ENCODE measurements at regions not wholly inside any gene's neighbourhood (a gene's known extent, or its start where the extent isn't known, plus 50 kb on each side); places are given as distances from the start of the nearest gene placed in this dataset.
A peak's percentile ranks its signal among the peaks of the same experiment; 100 is the strongest.
"Not testable (repeated sequence)": the region's sequence is repeated elsewhere in the genome, so short reads cannot be mapped to it uniquely, and the experiment has no call there.

DNA sequence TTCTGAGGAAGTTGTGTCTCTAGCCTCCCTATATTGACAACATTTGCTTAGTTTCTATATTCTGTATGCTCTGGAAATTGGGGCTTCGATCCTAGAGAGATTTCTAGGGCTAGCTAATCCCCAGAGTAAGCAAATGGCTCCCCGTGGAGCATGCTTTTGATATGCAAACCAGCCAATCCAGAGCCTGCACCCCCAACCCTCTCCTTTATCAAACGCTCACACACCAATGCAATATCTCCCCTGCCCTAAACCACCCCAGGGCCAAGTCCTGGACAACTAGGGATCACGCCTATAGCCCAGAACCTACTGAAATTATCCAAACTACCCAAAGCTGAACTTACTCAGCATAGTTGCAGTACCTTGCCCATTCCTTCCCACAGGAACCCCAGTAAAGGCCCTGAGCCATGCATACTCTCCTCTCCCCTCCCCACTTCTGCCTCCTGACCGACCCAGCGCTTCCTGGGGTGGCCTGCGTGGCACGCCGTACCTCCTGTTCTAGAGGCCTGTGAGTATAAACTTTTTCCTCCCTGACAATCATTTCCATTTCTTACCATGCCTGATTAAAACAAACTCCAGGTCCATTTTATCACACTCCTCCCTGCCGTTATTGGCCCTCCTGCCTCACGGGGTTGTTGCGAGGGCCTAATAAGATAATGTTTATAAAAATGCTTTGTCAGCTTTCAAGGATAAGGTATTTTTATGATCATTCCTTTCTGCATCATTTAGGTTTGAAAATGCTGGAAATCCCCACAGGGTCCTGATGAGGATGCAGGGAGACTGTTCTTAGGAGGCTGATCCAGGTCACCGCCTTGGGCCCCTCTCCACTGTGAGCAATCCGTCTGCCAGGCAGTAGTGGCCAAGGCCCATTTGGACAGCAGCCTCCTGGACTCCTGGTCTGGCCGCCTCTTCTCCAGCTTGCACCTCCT lies 102.7 kb downstream of the TENT5C start:
- no peak for DNase-seq

DNA sequence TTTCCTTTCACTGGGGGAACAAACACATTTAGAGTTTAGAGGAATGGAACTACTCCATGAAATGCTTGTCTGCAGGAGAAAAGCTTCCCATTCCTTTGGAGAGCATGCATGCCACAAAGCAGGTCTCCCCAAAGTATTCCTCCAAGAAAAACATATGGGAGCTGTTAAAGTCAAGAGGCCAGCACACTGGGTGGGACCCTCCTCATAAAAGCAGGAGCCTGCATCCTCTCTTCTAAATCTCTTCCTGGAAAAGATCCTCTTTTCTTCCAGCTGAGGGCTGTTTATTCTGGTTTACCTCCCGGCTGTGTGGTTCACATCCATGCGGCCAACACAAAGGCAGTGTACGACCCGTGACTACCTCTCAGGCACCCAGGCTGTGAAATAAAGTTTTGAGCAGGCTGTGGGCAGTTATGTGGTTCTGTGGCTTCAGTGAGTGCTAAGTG lies 103.4 kb downstream of the TENT5C start:
- no peak for DNase-seq

DNA sequence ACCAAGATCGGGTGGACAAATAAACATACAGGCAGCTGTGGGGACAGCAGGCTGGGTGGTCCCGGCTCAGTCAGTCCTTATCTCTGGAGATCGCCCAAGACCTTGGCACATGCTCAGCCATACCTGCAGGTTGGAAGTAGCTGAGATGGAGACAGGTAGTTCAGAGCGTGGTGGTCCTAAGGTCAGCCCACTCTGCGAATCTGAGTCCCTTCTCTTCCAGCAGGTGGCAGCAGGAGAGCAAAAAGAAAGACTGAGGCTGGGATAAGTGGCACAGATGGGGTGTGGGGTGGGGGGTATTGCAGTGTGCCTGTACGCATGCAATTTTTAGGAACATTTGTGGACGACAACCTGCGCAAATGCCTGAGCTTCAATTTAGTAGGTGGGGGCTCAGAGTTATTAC lies 104.9 kb downstream of the TENT5C start:
- DNase-seq, result no peak

DNA sequence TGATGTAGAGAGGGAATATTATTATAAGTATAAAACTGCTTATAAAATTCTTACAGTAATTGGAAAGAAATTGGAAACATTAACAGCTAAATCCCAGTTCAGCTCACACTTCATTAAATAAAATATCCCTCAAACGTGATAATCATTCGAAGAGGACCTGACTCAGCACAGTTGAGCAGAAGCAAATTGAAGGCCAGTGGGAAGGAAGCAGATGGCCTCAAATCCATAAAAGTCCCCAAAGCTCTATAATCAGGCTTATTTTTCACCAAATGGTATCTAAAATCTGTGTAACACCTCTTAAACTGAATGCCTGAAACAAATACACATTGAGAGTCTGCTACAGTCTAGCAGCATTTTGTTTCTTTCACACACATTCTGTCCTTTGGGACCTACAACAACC lies 106.8 kb downstream of the TENT5C start:
- DNase-seq, result no peak

DNA sequence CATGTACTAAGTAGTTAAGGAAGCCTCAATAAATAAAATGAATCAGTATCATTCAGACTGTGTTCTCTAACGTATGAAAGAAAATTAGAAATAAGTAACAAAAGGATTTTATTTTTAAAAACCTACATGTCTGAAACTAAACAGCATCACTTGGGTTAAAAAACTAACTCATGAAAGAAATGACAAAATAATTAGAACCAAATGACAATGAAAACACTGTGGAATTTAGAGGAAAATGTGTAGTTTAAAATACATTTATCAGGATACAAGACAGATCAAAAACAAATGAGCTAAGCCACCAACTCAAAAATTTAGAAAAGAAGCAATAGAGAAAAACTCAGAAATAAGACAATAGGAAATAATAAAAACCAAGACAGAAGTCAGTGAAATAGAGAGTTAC lies 108.7 kb downstream of the TENT5C start:
- no peak for DNase-seq

DNA sequence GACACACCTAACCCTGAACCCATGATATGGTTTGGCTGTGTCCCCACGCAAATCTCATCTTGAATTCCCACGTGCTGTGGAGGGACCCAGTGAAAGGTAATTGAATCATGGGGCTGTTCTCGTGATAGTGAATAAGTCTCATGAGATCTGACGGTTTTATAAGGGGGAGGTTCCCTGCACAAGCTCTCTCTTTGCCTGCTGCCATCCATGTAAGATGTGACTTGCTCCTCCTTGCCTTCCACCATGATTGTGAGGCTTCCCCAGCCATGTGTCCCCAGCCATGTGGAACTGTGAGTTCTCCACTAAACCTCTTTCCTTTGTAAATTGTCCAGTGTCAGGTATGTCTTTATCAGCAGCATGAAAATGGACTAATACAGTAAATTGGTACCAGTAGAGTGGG lies 110.2 kb downstream of the TENT5C start:
- DNase-seq, result not testable (repeated sequence)

DNA sequence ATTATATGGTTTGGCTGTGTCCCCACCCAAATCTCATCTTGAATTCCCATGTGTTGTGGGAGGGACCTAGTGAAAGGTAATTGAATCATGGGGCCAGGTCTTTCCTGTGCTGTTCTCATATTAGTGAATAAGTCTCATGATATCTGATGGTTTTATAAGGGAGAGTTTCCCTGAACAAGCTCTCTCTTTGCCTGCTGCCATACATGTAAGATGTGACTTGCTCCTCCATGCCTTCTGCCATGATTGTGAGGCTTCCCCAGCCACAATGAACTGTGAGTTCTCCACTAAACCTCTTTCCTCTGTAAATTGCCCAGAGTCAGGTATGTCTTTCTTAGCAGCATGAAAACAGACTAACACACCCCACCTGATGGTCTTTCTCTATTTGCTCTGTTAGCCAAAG lies 112.1 kb downstream of the TENT5C start:
- not testable (repeated sequence) for DNase-seq

DNA sequence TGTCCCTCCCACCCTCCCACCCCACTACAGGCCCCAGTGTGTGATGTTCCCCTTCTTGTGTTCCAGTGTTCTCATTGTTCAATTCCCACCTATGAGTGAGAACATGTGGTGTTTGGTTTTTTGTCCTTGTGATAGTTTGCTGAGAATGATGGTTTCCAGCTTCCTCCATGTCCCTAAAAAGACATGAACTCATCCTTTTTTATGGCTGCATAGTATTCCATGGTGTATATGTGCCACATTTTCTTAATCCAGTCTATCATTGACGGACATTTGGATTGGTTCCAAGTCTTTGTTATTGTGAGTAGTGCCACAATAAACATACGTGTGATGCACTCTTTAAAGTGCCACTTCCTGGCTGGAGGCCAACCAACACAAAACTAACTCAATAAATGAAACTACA lies 112.7 kb downstream of the TENT5C start:
- DNase-seq, result not testable (repeated sequence)

DNA sequence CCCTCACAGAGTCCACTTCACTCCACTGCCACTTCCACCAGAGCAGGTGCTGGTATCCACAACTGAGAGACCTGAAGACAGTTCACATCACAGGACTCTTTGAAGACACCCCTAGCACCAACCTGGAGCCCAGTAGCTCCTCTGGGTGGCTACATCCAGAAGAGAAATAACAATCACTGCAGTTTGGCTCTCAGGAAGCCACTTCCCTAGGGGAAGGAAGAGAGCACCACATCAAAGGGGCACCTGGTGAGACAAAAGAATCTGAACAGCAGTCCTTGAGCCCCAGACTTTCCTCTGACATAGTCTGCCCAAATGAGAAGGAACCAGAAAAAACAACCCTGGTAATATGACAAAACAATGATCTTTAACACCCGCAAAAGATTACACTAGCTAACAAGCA lies 113.2 kb downstream of the TENT5C start:
- peak; percentile 11 for DNase-seq

DNA sequence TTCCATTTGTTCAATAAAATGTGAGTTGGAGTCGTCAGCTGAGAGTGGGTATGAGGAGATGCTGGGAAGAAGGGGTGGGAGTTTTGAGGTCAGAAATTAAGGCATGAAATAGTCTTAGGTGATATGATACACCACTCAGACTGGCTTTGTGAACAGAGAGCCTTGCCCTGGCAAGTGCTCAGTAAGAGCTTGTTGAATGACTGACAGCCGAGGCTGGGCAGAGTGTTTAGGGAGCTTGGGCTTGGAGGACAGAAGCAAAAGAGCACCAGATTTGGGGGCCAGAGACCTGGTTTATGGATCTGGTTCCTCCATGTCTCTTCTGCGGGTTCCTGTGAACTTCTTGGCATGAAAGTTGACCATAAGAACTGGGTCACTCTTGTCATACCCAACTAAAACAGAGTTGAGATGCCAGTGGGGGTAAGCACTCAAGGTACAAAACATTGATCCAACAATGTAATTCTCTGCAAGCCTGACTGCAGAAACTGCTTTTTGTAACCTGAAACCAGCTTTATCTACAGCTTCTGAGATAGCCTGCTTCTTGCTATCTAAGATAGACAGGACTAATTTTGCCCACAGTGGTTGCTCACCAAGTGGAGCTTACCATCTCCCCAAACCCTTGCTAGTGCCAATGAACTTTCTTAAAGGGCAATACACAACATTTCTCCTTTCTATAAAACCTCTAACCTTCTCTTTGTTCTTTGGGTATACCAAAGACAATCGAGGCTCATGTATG lies 126.4 kb downstream of the TENT5C start:
- DNase-seq, result no peak

DNA sequence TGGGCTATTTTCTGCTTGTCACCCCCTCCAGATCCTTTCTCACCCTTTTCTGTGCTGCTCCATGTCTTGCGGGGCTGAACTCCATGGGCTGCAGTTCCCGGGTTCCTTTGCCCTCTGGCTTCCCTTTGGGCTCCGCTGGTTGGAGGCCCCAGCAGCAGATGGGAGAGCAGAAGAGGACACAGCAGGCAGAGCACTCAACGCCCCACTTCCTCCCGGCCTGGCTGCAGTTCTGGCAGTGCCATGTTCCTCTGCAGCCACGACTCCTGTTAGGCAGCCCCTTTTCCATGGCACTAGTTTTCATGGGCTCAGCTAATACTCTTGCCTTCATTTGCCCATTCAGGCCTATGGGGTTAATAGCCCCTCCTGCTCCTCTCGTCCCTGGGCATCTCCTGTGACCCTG lies 127.1 kb downstream of the TENT5C start:
- no peak for DNase-seq

DNA sequence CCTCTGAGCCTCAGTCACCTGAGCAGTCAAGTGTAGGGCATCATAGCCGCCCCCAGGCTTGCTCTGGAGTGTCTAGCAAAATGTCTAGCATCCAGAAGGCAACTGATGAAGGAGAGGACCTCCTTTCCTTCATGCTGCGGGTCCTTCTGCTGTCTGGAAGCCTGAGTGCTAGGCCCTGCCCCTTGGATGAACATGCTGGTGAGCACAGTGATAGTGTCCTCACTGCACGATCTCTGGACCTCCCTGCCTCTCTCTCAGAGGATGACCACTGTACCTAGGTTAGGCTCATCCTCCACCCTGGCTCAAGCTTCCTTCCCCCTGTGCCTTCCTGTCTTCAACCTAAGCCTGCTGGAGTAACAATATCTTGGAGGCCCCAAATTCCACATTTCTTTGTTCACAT lies 128.6 kb downstream of the TENT5C start:
- DNase-seq, result no peak

DNA sequence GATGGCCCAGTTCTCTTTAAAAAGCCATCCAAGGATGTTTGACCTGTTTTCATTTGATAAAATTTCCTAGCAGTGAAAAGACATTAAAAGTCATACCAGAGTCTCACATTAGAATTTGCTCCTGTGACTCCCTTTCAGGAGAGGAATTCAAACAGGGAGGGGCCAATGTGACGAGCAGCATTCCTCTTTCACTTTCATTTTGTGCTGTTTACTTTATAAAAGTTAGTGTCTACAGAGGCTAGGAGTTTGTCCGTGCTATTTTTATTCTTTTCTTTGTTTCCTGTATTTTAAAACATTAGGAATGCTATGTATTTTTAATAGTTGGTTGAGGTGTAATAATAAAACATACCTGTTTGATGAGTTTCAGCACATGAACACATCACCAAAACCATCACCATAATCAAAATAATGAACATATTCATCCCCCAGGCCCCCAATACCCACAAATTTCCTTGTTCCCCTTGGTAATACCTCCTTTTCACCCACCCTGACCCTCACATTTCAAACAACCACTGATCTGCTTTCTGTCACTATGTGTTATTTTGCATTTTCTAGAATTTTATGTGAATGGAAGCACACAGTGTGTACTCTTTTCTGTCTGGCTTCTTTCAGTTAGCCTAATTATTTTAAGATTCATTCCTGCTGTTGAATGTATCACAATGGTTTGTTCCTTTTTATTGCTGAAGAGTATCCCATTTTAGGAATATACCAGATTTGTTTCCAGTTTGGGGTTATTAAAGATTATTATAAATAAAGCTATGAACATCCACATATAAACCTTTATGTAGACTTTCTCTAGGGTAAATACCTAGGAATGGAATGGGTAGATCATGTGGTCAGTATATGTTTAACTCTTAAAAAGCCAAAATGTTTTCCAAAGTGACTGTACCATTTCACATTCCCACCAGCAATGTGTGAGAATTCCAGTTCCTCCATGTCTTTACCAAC lies 129.5 kb downstream of the TENT5C start:
- DNase-seq, result peak; percentile 55

DNA sequence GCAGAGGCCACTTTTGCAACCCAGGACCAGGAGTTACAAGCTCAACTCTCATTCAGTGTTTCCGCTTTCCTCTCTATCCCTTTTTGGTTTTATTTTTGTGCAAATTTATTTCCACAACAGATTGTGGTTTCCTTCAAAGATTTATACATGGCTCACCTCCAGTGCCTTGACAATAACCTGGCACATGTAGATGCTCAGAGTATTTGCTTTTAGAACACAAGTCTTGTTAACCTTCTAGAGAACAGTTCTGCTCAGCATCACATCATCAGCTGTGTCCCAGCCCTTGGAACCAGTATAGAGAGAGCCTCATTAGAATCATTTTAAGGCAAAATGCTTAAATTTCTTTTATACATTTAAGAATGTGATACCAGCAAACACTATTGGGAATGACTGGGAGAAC lies 133.7 kb downstream of the TENT5C start:
- no peak for DNase-seq

DNA sequence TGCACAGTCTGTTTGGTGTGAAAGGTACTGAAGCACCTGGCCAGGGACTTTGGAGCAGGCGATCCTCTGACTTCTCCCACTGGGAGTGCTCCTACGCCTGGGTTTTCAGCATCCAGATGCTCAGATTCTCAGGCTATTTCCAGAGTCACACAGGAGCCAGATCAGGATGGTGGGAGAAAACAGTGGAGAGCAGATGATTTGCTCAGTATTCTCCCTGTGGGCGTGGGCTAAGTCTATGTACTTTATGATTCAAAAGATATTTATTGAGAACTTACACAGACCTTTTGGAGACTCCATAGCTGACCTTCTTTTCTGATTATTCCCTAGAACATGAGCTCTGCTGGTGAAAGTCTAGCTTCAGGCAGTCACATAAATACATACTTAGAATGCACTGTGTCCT lies 134.6 kb downstream of the TENT5C start:
- no peak for DNase-seq

DNA sequence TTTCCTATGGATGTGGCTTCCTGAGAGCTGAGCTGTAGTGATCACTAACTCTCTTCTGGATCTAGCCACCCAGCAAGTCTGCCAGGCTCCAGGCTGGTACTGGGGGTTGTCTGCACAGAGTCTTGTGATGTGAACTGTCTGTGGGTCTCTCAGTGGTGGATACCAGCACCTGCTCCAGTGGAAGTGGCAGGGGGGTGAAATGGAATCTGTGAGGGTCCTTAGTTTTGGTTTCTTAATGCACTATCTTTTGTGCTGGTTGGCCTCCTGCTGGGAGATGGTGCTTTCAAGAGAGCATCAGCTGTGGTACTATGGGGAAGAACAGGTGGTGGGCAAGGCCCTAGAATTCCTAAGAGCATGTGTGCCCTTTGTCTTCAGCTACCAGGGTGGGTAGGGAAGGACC lies 140.7 kb downstream of the TENT5C start:
- DNase-seq, result not testable (repeated sequence)

DNA sequence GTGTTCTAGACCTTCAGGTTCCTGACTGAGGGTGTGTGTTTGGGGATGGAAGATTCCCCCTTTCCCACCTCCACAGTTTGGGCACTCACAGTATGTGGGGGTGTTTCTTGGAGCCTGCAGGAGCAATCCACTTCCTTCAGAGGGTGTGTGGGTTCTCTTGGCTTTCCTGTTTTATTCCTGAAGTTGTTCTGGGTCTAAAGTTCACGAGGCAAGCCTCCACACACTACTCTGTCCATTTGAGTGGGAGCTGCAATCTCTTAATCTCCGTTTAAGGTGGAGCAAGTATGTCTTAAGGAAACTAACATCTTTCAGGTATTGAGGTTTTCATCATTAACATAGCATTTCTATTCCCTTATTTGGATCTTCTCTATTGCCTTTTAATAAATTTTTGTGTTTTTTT lies 141.8 kb downstream of the TENT5C start:
- no peak for DNase-seq

DNA sequence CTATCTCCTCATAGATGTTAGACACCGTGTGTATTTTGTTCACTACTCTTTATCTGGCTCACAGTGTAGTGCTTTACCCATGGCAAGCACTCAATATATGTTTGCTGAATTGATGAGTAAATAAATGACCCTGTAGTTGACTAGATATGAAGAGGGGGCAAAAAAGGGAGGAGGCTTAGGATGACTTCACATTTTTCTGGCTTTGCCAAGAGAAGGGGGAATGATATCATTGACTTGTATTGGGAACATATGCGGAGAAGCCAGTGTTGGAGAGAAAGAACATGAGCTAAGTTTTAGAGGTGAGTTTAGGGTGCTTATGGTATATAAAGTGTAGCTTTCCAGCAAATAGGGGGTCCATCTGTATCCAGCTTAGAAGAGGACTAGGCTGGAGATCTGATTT lies 145.5 kb downstream of the TENT5C start:
- DNase-seq, result no peak

DNA sequence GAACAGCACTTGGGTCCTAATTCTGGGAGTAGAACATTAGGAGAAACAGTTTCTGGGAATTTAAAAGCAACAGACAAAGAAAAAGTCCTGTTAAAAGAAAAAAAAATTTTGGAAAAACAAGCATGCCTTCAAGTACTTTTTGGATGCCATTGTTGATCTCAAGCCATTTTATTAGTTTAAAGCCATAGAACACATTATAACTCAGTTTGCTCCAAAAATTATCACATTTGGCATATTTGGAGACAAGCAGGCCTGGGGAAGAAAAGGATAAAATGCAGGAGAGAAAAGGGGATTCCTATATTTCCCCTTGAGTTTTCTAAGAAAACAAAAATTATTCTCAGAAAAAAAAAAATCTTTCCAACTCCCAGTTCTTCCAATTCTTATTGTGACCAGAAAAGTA lies 146.8 kb downstream of the TENT5C start:
- DNase-seq, result no peak

DNA sequence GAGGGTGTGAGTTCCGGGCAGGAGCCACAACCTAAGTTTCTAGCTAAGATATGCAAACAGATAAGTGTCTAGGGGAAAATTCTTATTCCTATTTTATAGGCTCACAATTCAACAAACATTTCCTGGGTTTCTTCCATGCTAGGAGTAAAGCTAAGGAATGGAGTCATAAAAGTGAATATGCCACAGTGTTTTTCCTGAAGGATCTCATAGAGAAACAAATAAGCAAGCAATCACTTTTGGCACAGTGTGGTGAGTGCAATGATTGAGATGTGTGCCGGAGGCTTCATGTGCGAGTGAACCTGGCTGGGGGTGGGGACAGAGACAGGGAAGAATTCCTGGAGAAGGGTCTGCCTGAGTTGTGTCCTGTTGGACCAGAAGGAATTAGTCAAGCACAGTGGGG lies 147.4 kb downstream of the TENT5C start:
- DNase-seq, result no peak

DNA sequence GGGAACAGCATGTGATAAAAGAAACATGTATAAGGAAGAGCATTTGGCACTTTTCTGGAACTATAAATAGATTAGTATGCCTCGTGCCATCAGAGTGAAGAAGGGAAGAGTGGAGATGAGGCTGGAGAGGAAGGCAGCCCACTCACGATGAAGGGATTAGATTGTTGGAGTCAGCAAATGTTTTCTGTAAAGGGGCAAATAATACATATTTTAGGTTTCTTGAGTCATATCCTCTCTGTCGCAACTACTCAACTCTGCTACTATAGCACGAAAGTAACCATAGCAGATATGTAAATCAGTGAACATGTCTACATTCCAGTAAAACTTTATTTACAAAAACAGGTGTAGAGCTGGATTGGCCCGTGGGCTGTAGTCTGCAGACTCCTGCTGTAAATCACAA lies 147.8 kb downstream of the TENT5C start:
- DNase-seq, result no peak

DNA sequence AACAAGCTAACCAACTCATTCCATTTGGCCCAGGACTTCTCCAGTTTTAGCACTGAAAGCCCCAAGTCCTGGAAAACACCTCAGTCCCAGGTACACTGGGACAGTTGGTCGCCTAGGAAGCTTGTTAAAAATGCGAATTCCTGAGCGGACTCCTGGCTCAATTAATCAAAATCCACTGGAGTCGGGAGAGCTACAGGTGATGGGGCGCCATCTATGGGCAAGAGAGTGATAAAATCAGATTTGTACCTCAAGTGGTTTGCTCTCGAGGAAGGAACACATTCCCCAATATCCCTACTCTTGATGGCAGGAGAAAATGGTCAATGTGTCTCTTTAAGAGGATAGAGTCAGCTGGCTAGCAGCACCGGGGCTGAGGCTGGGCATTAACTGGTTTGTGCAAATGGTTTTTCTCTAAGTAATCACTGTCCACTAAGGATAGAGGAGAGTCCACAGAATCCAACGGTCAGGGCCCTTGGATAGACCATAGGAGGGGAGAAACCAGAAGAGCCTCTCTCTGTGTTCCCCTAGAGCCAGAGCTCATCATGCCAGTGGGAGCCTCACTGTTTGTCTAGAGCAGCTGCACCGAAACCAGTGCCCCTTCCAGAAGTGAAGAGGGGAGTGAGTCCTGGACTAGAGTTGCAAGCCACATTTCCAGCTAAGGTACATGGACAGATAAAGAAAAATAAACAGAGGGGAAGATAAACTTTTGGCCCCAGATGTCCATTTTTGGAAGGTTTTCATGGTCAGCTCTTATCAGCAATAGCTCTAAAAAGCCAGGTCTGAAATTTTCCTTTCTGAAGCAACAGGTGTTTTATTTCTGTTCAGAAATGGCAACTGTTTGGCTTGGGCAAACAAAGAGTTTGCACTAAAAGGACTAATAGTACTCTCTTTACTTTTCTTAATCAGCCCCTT lies 148.5 kb downstream of the TENT5C start:
- DNase-seq, result peak; percentile 68
